GM19035 (cell line): ENCODE measurements at regions not wholly inside any gene's neighbourhood (a gene's known extent, or its start where the extent isn't known, plus 50 kb on each side); places are given as distances from the start of the nearest gene placed in this dataset.

ENCODE experiments used
- ATAC-seq: cut with Tn5 transposase; IDR thresholded peaks from one replicate; pipeline ENCODE4 v1.9.1; 2021; ENCODE audit not compliant: unreplicated experiment

DNA sequence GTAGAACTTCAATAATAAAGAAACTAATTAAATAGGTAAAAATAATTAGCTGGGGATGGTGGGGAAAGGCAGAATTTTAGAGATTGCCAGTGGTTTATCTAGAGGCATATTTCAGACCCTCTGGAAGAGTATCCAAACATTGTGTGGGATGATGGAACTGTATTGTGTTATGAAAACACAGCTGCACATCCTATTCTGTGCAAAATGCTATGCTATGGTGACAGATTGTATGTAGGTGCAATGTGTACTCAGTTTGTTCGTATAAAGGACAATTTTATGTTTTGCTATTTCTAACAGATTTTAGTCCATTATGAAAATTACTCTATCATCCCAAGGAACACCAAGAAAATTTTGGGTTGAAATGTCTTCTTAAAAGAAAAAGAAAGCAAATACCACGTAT lies 1054.7 kb downstream of the PDHA2 start:
- ATAC-seq, result no peak

DNA sequence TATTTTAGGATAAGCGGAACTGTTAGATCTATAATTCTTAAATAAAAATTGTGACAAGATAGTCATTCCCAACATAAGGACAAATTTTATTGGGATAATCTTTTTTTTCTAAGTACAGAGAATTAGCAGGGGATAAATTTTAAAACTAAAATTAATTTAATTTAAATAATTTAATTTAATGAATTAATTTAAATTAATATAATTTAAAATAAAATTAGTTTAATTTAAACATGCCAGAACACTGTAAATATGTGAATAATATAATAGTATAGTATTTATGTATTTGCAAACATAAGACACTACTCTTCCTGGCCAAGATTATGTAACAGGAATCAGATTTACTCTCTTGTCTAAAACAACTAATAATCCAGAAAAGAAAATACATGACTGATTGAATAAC lies 1055.9 kb downstream of the PDHA2 start:
- ATAC-seq, result no peak

DNA sequence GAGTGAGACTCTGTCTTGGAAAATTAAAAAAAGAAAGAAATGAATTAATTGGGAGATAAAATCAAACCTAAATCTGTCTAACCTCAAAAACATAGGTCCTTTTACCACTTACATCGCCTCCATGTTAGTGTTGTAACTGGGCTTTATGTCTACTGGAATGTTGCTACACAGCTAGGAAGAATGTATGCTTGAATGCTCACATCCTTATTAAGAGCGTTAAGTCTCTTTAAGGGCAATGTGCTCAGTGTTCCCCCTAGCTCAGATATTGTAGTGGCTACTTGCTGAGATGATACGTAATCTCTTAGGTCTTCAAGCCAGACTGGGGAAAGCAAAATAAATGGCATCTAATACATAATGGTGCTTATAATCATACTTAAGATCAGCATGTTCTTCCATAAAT lies 1072.8 kb downstream of the PDHA2 start:
- ATAC-seq, result no peak

DNA sequence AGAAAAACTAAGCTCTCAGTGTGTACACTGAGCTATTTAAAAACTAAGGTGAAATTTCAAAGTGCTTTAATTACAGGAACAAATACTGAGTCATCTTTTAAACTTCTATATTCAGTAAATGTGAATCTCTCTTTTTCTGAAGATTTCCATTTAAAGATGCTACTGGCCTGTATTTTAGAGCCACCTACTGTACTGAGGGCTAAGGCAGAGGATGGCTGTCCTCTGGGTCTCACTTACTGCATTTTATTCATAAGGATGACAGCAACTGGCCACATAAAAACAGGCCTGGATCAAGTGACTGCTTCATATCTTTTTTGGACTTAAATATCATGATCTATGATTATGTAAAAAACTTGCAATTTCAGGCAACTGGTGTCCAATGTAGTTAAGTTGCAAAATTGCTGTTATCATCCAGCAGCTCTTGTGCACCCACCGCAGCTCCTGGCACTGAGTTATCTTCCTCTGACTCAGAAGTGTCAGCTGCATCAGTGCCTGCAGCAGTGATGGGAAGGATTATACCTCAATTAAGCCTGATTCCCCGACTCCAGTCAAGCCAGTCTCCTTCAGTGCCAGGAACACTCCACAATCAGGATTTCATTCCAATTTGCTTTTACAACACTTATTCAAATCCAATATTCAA lies 1073.7 kb downstream of the PDHA2 start:
- ATAC-seq, result no peak

DNA sequence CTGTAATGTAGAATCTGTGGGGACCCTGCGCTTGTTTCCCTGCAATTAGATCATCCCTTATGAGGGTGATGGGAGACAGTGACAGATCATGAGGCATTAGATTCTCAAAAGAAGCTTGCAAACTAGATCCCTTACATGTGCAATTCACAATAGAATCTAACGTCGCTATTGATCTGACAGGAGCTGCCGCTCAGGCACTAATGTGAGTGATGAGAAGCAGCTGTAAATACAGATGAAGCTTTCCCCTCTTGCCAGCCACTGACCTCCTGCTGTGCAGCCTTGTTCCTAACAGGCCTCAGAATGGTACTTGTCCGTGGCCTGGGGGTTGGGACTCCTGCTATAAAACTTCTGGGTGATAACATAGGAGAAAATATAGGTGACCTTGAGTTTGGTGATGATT lies 1076.8 kb downstream of the PDHA2 start:
- ATAC-seq, result no peak

DNA sequence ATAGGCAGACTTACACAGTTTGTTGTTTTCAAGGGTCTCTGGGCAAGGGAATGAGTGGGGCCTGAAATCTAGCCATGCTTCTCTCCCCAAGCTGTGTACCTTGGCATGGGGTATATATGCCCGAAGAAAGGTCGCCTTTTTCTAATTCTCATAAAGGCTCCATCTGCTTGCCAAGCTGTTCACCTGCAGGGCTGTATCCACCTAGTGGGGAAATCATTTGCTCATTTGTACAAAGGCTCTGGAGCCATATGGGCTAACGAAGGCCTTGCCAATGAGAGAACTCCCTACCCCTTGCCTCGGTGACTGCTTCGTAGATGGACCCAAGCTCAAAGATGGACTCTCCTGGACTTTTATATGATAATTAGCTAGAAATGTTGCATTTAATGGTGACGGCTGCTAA lies 1097.0 kb downstream of the PDHA2 start:
- ATAC-seq, result no peak

DNA sequence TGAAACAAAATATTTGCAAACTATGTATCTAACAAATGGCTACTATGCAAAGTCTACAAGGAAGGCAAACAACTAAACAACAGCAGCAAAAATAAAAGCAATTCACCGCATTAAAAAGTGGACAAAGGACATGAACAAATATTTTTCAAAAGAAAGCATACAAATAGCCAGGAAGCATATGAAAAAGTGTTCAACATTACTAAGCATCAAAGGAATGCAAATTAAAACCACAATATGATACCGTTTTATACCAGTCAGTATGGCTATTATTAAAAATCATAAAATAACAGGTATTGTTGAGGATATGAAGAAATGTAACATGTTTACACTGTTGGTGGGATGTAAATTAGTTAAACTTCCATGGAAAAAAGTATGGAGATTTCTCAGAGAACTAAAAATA lies 1106.7 kb downstream of the PDHA2 start:
- no peak for ATAC-seq

DNA sequence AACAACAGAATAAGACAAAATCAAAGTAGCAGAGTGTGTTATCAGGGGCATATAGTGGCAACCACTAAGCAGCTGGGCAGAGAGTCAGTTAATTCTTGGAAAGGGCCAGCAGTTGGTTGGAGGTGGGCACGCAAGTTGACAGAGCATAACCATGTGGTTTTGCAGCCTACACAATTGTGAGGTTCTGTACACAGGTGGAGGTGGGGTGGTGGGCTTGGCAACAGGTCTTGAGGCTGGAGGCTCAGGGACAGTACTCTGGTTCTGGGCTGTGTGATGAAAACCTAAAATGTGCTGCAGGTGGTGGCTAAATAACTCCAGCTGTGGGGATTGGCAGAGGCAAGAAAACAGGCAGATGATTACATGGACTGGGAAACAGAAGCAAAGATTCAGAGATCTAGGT lies 1112.7 kb downstream of the PDHA2 start:
- no peak for ATAC-seq

DNA sequence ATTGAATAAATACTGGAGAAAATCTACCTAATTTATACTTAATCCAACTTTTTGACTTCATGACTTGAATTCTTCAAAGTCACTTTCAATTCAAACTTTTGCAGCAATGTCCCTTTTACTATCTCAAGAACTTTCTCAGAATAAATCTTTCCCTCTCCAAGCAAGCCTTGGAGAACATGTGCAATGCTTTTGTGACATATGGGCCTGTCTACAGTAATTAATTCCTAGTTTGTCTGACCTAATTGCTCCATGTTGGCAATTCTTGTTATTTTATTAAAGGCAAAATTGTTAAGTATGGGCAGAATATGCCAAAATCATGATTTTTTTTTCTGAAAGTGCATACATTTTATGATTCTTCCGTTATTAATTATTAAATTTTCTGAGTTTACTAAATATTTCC lies 1115.3 kb downstream of the PDHA2 start:
- no peak for ATAC-seq

DNA sequence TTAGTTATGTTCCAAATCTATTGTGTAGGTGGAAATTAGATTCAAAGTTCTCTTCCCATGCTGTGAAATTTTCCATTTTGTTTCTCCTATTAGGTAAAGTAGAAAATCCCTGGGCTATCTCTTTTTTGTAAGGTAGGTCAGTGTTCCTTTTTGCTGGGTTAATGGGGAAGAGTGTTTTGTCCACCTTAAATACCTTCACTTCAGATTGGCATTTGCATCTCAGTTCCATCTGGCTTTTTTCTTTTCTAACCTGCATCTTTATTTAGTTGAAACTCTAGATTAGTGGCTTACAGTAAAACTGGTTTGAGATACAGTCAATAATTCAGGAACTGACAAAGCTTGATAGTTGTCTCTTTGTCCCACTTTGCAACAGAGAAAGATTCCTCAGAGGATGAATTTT lies 1115.8 kb downstream of the PDHA2 start:
- no peak for ATAC-seq

DNA sequence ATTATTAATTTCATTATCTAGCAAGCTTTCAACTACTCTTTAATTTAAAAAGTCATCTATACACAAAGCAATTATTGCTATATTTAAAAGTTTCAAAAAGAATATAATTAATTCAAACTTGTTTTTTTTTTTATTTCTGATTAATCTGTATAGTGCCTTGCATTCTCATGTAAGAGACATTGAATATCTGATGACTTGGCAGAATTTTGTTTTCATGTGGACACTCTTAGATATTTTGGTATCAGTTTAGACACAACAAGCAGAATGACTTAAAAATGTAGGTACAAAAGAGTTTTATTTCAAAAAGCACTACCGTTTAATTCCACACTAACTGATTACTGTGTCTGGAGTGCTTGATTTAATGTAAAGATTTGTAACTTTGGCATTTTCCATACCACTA lies 1129.6 kb downstream of the PDHA2 start:
- no peak for ATAC-seq

DNA sequence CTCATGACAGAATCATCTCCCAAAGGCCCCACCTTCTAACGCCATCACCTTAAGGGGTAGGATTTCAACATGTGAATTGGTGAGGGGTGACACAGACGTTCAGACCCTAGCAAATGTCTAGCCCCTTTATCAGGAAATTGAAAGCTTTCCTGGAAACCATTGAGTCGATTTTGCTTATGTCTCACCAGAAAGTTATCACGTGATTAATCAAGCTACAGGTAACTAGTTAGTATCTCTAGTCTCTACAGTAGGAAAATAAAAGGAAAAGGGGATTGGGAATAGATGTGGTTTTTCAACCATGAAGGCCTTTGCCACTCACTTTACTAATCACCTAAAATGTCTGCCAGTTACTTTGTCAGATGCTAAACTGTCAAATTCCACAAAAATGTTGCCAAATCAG lies 1133.0 kb downstream of the PDHA2 start:
- no peak for ATAC-seq

DNA sequence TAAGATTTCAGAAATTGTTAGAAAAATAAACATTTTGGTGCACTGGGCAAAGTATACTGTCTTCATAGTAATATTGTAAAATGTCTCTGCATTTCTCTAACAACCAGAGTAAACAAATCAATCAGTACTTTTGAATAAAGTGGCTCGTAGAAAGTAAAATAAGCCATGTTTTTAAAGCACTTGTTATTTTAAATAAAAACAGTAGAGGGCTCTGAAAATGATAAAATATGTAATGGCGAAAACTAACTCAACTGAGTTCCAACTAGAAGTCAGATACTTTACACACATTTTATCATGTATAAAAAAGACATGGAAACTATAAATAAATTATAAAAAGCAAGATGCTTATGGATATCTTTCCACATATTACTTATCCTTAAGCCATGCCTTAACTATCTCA lies 1134.4 kb downstream of the PDHA2 start:
- ATAC-seq, result no peak

DNA sequence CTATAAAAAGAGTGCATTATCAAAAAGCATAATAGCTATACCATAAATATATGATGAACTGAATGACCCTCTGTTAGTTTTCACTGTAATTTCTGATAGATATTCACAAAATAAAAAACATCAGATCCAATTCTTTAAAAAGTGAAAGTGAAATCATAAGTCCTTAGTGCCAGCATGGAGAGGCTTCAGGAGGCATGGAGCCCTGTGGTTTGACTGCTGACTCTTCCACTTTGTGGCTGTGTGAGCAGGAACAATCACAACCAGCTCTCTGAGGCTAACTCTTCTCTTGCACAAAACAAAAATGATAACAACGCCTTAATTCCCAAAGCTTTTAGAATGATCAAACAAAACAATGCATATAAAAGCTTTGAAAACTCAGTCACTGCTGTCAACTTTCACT lies 1143.9 kb downstream of the PDHA2 start:
- ATAC-seq, result no peak

DNA sequence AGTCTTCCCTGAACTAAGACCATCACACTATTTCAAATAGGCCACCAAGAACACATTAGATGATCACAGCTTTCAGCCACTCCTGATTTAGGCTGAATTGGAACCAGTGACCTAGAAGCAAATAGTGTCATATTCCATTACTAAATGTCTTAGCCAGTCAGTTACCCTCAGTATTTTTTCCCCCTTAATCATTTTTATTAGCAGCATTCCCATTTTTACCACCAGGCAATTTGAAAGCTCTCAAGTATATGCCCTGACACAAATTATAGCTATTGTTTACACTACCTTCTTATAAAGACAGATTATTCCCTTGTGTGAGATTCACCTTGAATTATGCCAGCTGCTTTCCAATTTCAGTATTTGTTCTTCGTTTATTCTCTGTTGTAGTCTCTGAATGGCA lies 1146.9 kb downstream of the PDHA2 start:
- no peak for ATAC-seq

DNA sequence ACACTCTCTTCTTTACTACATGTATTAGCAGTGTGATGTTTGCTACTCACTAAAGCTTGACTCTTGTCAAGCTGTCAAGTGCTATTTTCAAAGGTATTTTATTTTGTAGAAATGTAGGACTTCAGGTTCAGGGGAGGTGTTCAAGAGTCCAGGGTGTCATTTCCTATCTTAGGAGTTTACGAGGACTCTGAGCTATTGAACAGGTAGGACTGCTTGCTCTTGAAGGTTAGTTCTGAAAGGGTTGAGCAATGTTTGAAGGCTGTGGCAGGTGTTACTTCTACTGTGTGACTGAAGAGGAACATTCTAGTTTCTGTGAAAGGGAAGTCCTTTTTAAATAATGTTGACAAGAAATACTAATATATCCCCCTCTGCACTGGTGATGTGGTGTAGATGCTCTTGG lies 1151.2 kb downstream of the PDHA2 start:
- no peak for ATAC-seq

DNA sequence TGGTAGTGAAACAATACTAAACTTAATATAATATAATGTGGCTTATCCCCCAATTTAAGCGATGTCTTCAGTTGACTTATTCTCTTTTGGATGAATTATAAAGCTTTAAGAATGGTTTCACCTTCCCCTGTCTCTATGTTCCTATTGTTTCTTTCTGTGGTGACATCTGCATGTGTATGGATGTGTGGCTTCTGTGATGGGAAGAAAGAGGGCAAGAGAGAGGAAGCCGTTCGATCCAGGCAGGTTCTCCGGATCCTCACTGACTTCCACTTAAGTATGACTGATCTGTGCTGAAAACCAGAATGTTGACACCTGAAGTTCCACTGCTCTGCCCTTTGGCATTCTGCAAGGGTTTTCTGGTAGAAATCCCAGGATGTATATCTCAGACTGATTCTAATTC lies 1150.8 kb downstream of the STPG2 start:
- ATAC-seq, result no peak

DNA sequence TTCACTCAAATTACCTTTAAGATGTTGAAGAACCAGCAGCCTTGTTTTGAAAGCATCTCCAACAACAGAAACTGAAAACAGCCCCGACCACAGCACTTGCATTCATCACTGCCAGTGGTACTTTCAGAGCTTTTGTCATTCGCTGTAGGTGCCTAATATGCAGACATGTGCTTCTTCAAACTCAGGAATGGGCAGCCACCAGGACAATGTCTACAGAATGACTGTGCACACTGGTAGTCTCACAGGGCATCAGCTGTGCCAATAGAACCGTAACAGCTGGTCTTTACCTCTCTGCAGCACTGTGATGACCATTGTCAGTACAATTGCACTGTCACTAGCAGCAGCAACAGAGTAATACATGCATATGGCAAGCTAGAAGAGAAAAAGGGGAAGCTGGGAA lies 1149.7 kb downstream of the STPG2 start:
- peak; percentile 64 for ATAC-seq

DNA sequence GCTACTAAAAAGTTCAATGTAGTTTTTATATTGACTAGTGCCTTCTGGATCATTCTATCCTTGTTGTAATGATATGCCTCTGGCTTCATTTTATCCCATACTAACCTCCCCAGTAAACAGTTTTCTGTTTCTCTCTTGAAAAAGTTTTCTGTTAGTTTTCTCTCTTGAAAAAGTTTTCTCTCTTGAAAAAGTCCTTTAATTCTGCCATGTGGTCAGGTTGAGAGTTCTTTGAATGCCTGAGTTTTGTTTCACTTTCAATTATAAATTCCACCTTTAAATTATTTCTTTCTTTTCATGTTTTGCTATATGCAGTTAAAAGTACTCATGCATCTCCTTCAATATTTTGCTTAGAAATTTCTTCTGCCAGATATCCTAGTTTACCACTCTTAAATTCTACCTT lies 1139.6 kb downstream of the STPG2 start:
- no peak for ATAC-seq

DNA sequence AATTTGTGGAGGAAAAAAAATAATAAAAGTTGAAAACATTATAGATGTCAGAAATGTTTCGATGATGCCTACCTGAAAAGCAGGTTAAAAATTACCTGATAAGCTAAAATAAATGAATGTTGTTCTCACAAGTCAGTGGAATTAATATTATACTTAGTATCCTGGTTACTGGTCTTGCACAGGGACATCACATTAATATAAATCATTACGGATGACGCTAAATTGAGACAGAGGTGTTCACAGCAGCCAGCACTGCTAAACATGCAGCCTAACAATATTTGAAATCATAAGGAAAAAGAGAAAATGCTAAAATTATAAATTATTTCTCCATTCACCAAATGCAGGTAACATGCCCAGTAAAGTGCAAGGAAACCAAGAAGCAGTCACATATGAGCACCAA lies 1130.0 kb downstream of the STPG2 start:
- ATAC-seq, result no peak

DNA sequence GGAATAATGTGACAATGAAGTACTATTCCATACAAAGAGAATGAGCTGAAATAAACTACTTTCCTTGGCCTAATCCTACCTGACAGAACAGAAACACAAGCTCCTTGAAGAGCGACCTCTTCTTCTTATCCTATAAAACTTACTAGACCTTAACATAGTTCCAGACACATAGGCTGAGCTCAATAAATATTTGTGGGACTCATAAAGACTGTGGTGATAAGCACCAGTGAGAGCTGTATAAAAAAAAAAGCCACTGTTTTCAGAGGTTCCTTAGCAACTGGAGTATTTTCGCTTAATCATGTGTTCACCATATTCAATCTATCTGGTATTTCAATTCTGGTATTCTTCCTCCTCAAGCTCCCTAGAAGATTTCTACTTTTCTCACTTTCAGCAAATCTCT lies 1129.6 kb downstream of the STPG2 start:
- ATAC-seq, result no peak

DNA sequence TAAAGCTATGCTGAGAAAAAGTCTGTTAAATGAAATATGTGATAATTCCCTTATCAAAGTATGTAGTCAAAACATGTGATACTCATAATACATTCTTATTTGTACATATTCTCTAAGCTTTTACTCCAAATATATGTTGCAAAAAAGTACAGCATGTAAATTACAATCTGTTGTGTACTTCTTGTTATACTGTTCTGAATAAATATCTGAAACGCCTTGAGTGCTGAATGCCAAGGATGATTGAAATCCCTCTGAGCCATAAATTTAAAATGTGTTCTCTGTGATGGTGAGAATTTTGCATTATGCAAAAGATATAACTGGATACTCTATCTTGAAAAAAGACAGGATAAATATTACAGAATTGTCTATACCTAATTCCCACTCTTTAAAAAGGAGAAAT lies 1128.0 kb downstream of the STPG2 start:
- no peak for ATAC-seq

DNA sequence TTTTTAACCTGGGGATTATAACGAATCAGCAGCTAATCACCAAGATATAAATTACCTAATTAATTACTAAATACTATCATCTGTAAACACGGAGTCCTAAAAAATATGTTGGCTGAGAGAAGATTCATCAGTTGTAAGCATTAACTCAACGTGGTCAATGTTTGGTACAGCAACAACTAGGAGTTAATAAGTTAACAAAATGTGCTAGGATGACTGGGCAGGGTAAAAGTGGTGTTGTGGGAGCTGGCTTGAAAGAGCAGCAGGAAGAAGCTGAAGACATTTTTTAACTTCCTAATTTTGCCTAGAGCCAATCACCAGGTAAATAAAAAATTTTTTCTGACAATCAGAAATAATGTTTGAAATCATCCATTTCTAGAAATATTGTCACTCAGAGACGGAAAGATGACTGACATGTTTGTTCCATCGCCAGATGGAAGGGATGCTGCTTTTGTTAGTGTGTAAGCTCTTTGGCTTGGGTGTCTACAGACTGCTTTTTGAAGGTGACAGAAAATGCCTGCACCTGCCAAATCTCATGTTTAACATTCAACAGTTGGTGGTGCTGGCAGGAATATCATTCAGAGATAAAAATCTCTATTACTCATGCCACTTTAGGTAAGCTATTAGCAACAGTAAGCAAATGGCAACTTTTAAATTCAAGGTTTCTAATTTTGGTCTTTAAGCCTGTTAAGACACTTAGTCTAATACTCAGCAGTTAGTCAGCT lies 1126.9 kb downstream of the STPG2 start:
- no peak for ATAC-seq
